ENCODE measurements at regions not wholly inside any gene's neighbourhood (a gene's known extent, or its start where the extent isn't known, plus 50 kb on each side); places are given as distances from the start of the nearest gene placed in this dataset.

DNA sequence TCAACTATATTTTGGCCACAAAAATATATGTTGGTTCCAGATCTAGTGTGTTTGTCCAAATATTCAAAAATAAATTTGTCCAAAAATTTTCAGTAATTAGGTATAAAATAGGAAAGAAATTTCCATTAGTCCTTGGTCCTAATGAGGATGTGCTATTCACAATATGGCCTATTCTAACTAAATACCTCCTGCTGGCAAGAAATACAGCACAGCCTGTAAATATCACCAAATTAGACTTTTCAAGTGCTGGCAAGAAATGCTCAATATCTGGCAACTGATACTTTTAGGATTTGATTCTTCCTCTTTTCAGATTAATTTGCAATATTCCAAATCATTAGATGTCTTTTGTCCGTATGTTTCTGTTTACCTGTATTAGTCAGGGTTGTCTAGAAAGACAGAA is 1446.2 kb downstream of the LRFN5 start:
- TF ChIP-seq POLR2A (IDR thresholded peaks at IDR 0.05; ENCODE audit: extremely low read depth, insufficient read length) (no peak), CTCF (IDR thresholded peaks at IDR 0.05; ENCODE audit: low read depth, low read length) (no peak), MYC (IDR thresholded peaks at IDR 0.05; ENCODE audit: low read depth, low read length) (no peak), MAX (IDR thresholded peaks at IDR 0.05; ENCODE audit: low read depth, low read length) (no peak)

Data from NB4 (cell line).